Stimulated activated CD4-positive, alpha-beta T cell treated with anti-CD3 and anti-CD28 coated beads, Interleukin-4, amount 100 ng/mL, for 48 hours (primary cell): ENCODE measurements at regions not wholly inside any gene's neighbourhood (a gene's known extent, or its start where the extent isn't known, plus 50 kb on each side); places are given as distances from the start of the nearest gene placed in this dataset.

Experiments used
- DNase-seq, 2 donors: peaks; one replicate each; pipeline ENCODE4 v3.0.0-alpha.2; 2020; ENCODE audit warnings: low read depth in 2 of 2

DNA sequence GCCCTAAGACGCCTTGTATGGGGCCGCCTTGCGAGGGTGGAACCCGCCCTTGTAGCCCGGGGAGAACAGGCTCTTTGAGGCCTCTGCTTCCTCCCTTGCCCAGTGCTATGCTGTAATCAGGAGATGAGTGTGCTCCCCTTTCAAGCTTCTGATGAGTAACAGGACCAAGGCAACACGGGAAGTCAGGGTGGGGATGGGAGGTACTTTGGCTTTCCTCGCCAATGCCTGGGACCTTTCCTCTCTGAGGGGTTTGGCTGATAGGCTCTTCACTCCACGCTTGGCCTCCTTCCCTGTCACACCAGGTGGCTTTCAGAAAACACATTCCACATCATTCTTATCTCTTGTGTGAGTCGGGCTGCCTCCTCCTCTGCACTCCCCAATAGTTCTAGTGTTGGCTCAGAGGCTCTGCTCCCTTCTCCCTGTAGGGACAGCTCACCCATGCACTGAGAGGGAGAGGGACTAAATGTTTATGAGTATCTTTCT lies 223.7 kb upstream of the TRIB2 start:
- DNase-seq, result peak; percentile 7 to 45

DNA sequence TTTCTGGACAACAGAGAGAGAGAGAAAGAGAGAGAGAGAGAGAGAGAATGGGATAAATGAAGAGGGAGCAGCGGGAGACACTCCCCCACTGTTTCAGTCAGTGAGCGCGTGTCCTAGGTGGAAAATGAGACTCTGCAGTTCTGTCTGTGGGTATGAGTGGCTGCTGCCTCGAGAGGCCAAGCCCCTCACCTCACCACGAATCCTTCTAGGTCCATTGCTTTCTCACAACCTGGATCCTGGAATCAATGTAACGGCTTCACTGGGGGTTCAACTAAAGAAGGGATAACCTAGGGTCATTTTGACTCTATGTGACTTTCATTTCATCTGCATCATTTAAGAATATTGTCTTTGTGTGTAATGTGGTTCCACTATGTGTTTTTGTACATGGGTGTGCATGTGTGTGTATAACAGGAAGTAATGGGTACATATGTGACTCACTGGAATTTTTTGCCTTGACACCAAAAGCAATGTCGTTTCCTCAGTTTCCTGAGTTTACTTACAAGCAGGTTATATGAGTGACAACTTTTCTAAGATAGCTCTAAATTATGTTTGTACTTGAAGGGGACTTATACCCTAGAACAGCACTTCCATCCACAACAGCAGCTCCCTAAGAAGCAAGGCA lies 221.4 kb upstream of the TRIB2 start:
- DNase-seq, result no peak

DNA sequence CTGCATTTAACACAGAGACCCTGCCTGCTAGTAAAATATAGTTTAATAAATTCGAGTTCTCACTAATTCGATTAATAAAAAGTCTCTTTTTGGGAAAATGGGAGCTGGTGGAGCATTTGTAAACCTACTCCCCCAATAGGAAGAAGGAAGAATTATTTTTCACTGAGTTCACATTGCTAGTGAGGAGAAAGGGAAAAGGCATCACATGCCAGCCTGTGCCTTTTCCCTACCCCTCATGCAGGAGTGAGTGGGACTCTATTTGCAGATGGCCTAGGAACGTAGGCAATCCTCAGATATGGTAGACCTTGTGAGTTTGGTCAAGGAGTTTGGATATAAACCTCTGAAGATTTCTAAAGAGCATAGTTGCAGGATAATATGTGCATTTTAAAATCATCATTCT lies 218.4 kb upstream of the TRIB2 start:
- DNase-seq, result no peak

DNA sequence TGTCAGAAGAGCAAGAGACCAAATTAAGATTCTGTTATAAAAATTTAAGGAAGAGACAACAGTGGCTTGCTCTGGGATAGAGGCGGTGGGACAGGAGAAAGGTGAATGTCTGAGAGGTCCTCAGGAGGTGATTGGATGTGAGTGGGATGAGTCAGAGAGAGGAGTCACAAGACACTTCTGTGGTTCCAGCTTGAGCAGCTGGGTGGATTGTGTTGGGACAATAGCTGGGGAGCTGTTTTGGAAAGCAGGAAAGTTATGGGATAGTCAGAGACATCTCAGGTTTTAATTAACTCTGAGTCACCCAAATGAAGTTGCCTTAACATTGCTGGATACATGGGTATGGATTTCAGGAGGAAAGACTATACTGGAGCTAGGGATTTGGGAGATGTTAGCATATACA lies 218.0 kb upstream of the TRIB2 start:
- no peak for DNase-seq

DNA sequence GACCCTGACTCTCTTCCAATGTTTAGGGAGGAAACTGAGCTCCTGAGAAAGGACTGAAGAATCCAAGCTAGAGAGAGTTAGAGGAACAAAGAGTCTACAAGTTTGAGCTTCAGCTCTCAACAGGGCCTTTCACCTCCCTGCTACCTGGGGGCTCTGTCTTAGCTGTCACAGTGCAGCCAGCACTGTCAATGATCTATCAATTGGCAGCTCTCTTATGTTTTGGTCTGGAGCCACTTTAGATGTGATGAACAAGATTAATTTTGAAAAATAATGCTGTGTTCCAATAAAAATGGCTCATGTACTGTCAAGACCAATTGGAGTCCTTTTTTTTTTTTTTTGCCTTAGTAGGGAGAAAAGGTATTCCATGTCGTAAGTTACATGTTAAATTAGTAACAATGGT lies 215.8 kb upstream of the TRIB2 start:
- no peak for DNase-seq

DNA sequence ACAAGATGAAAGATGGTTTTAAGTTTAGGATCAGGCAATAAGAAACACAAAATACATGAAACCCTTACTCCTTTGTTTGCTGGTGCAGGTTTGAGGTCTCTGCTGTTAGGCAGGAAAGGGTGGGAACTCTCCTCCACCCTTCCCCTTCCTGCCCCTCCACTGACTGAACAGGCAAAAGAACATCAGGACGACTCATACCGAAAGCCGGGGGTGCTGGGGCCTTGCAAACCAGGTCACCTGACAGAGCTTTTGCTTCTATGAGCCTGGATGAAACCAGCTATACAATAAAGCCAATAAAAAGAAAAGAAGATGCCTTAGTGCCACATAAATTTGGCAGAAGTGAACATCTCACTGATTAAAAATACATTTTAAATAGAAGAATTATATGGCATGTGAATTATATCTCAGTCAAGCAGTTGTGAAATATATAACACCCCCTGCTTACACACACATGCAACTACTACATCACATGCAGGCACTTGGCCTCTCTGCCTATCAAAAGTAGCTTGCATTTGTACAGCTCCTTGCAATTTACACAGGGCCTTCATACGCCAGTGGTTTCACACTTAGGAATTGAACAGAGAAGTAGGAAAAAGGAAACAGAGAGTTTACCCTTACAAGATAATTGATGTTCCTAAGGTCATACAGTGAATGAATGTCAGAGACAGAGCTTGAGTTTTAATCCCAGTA lies 215.1 kb upstream of the TRIB2 start:
- peak; percentile 47 to 58 for DNase-seq

DNA sequence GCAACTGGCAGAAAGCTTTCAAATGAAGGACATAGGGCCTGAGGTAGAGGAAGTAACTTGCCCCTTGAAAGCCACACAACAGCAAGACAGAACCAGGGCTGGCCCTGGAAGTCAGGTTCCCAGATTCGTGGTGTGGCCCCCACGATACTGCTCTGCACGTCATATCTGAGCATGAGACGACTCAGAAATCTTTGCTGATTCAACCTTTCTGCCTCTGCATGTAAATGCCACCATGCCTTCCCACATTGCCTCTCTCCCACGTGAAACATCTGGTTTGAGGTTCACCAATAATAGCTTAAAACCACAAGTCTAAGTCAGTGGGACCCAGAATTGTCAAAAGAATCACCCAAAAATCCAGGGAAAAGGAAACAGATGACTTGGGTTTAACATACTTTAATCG lies 214.0 kb upstream of the TRIB2 start:
- peak in 1 of 2 donors; percentile 34 for DNase-seq

DNA sequence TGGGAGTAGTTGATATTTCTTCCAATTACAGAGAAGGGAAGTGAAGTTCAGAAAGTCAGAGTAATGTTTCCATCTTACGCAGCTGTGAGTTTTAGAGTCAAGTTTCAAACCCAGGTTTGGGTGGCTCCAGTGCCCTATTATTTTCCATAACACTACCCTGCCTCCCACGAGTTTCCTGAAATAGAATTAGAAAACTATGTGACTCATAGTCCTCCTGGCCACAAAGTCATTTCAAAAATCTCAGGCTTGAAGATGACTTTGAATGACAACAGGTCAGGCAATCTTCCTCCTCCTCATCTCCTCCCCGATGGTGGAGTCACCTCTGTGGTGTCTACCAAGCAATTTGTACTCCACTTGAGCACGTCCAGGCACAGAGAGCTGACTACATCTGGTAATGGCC lies 212.3 kb upstream of the TRIB2 start:
- peak; percentile 18 to 43 for DNase-seq

DNA sequence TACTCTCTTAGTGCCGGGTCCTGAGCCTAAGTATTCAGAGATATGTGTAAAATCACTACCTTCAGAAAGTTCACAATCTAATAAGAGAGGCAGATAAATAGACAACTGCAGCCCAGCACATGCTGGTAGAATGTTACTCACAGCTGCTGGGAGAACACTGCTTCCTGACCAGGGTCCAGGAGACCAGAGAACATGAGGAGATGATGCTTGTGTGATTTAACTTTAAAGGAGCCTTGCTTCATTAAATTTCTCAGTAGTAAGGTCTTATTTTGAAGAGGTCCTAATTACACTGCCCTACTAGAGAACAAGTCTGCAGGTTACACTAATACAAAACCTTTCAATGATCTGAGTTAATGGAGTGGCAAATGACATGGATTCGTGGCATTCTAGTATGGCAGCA lies 209.9 kb upstream of the TRIB2 start:
- DNase-seq, result no peak

DNA sequence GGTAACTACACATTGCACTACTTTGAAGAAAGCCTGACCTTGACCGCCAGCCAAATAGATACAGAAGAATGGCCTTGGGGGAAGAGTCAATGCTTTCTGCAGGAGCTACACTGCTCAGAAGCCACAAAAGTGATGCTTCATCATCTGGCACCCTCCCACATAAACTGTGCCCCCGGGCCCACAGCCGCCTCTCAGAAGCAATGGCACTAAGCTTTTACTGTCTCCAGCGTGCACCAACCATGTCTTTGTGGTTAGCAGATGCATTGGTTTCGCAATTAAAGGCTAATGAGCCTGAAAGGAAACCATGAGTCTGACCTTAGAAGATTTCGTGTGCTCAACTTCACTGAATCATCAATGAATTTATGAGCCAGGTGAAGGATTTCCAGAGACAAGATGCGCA lies 209.4 kb upstream of the TRIB2 start:
- DNase-seq, result peak; percentile 62 to 75

DNA sequence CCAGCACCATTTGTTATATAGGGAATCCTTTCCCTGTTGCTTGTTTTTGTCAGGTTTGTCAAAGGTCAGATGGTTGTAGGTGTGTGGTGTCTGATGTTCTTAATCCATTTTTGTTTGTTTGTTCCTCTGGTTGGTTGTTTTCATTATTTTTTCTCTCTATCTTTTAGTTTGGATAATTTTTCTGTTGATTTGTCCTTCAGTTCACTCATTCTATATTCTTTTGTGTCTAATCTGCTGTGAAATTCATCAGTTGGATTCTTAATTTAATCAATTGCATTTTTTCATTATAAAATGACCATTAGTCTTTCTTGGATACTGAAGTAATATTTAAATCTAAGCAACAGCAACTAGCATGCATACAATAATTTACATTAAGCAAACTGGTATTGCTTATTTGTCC lies 206.7 kb upstream of the TRIB2 start:
- DNase-seq, result no peak

DNA sequence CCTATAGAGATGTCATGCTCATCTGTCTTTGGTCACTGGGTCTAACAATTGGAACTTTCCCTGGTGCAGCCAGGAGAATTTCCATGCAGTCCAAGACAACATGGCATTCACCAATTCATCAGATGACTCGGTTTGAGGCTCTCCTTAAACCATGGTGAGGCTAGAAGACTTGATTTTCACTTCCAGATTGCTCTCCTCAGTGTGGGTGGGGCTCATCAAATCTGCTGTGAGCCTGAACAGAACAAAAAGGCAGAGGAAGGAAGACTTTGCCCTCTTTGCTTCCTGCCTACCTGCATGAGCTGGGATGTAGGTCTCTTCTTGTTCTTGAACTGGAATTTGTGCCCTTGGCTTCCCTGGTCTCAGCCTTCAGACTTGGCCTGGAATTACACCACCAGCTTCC lies 203.4 kb upstream of the TRIB2 start:
- no peak for DNase-seq

DNA sequence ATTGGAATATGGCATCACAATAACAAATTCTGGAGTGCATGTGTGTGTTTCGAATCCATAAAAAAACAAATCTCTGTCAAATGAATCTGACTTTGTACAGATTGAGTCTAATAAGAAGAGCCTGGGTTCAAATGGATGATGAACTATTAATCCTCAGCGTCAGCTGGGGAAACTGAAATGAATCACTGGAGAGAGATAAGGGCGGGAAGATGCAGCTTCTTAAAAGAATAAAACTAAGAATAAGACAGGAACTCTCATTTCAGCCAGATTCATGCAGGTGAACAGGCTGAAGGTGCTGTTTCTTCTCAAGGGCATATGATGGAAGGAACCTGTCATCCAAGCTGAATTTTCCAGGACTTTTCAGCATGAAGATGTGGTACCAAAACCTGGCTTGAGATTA lies 202.6 kb upstream of the TRIB2 start:
- no peak for DNase-seq

DNA sequence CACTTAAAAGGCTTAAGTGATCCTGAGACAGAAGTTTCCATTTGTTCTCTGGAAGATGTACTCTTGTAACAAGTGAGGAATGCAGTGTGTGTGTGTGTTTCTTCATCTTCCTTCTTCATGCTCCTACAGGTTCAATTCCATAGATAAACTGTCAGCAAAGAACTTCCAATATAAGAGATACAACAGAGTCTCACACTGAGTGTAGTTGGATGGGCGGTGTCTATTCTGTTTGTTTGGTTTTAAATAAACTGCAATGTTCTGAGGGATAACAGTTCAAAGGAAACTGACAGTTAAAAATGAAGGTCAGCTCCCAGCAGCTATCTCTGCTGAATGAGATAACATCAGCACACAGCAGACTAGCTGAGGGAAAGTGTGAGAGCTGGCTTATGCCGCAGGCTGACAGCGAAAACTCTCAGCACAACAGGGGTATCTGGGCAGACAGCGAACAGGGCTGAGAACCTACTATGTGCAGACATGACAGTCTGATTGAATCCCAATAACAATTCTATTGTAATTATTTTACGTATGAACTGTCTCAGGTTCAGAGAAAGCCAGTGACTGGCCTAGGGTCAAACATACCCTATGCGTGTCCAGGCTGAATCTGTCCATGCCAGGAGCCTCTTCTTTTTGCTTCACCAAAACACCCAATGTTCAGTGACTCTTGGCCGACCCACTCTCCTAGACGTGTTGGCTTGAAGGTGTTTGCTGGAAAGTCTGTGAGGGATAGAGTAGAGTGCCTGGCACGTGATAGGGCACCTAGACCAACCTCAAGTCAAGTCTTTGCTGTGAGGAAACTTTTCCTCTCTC lies 201.9 kb upstream of the TRIB2 start:
- no peak for DNase-seq

DNA sequence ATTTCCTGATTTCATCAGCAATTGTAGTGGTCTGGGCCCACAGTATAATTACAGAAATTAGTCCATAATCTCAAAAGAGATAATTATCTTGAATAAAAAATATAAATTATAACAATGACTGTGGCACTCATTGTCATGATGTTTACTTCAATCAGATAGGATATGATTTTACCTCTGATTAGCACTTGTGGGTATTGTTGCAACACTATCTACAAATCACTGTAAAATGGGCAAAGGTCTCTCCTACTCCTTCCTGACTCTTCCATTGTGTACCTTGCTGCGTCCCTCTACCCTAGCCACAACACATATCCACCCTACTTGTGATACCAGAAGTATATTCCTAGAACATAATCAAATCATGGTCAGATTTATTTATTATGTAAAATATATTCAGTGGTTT lies 200.9 kb upstream of the TRIB2 start:
- DNase-seq, result no peak

DNA sequence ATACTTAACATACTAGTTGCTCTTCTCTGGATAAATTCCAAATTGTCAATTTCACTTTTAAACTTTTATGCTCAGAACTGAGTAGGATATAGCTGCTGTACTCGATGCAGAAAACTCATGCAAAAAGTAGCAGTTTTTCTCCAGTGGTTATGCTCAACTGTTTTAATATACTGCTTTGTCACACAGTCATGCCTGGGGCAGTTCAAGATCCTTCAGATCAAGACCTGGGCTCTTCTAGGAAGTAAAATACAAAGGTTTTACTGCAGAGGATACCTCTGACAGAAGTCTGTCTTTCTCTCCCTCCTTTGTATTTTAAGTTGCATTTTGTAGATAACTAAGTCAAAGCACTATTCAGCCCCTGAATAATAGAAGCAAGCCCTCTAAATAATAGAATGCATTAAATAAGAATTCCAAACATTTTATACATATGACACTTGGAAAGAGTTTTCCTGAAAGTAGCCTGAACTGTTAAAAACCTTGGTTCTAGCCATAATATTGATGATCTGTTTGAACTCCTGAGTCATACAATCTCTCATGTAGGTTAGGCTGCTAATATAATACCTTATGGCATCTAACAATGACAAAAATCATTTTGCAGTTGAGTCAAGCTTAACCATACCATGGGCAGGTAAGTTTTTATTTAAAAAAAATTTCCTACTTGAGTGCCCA lies 183.3 kb upstream of the TRIB2 start:
- DNase-seq, result no peak

DNA sequence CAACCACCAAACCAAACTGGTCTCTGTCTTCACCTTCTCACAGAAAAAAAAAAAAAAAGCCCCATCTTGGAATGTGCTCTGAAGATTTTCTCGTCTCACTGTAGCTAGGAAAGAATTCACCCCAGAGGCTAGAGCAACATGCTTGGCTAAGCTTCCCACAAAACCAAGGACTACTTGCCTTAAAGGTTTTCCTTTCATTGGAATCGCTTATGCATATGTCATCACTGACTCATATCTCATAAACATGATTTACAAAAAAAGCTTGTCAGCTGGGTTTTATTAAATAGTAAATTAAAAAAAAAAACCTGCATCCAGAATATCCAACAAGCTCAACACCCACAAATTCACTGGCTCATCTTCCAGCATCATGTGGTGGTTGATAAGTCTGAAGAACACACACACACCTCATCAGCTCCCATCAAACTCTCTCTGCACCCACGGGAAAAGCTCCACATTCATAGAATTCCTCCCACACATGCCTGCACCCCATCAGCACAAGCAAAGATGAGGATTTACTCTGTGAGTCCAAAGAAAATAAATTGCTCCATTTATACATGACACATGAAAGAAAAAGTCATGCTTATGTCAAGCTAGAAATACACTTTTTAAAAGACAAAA lies 182.0 kb upstream of the TRIB2 start:
- no peak for DNase-seq

DNA sequence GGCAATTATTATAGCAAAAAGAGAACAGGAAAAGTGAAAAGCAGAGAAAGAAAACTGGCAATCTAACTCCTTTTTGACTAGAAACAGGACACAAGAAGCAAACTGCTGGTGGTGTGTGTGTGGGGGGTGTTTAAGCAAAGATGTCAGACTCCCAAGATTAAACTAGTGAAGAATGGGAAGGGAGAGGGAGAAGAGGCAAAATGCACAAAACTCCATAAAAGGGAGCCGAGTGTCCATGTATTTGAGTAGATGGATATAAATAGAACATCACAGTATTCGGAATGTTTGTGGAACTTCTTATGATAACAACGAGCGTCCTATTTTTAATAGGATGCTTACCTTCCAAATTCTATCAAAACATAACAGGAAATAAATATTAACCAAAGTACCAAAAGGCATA lies 179.8 kb upstream of the TRIB2 start:
- no peak for DNase-seq

DNA sequence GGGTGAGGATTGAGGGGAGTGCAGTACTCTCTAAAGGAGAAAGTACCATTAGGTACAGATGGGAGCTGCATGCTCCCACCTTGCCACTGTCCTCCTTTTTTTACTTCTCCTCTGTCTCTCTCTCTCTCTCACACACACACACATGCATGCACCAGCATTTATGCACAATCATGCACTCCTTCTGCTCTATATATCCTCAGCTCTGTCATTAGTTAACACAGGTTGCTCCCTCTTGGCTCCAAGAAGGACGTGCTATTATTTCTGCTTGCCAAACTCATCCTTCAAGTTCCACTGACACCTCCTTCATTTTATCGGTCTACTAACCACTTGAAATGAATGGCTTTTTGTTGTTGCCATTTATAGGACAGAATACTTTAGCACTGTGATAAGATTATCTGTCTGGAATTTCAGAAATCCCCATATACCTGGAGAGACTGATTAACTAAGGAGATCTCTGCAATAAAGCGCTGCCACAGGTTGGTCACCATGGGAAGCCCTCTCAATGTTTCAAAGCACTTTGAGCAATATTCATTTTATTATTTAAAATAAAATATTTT lies 178.5 kb upstream of the TRIB2 start:
- DNase-seq, result no peak

DNA sequence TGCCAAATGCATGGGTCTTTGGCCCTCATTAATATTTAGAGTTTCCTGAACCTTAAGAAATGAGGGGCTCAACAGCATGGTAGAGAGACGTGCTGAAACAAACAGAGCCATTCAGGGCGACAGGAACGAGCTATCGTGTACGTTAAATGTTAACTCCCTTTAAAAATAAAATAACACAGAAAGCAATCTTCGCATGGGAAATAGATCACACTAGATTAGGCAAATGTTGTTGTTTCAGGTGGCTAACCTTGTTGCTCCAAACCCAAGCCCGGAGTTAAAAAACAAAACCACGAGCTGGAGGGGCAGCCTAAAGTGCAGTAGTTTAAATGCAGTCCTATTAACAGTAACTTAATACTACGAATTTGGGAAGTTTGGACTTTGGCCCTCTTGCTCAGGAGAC lies 177.4 kb upstream of the TRIB2 start:
- DNase-seq, result no peak

DNA sequence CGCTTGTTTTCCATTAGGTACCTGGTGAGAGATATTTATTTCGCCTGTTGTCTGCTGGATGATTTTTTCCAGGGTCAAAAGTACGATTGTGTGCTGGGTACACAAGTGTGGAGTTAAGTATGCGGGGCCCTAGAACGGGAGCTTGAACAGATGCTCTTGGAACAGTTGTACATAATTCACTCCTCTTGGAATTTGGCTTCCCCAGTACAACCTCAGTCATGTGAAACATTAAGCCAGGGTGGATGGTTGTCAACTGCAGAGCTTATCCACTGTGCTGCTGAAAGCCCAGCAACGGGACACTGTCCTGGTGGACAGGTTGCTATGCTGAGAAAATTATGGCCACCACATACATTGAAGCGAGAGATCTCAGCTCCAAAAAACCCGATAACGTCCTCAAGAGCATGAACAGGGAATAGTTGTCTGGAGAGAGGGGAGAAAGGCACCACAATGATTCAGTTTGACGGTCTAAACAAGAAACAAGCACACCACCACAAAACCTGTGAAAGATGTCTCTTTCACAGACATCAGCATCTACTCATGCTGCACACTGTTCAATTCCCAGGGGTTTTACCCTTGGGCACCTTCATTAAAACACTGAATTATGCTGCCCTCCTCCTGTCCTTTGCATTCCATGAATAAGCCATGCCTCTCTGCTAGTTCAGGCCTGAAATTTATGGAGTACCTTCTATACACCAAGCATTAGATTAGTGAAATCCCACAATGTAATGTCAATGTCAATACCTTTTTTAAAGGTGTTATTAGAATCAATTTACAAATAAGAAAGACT lies 176.8 kb upstream of the TRIB2 start:
- DNase-seq, result no peak
